ENCODE measurements at regions not wholly inside any gene's neighbourhood (a gene's known extent, or its start where the extent isn't known, plus 50 kb on each side); places are given as distances from the start of the nearest gene placed in this dataset.

GRCh38 chr14:76583805-76584204 is 177.5 kb upstream of the VASH1 start:
- TF ChIP-seq POLR2A (IDR thresholded peaks at IDR 0.05) (no peak), CTCF (IDR thresholded peaks at IDR 0.05 in 4 of 5, conservative IDR thresholded peaks at IDR 0.05 in 1 of 5) (no peak)
